ENCODE measurements at regions not wholly inside any gene's neighbourhood (a gene's known extent, or its start where the extent isn't known, plus 50 kb on each side); places are given as distances from the start of the nearest gene placed in this dataset.

GRCh38 chr14:76583174-76583573 lies 178.1 kb upstream of the VASH1 start:
- intact Hi-C loops (cut with micrococcal nuclease), result no loop called here
- ChIA-PET CTCF (interaction anchor here (0.7 kb wide), 1 partner anchor 1214 kb away, joined by 3 read pairs; no protein-coding TSS in a partner anchor), POLR2A (no interaction called here)
- Mint-ChIP-seq H3K36me3 (no peaks in the 10 kb centered on the region), H3K27ac (no peak overlapping the region), H3K9me3 (no peaks in the 10 kb centered on the region), H3K27me3 (no peaks in the 10 kb centered on the region), H3K4me3 (no peak overlapping the region), H3K4me1 (ENCODE audit: low read depth) (no peaks in the 10 kb centered on the region)
- DNase-seq, result no peak

DNA sequence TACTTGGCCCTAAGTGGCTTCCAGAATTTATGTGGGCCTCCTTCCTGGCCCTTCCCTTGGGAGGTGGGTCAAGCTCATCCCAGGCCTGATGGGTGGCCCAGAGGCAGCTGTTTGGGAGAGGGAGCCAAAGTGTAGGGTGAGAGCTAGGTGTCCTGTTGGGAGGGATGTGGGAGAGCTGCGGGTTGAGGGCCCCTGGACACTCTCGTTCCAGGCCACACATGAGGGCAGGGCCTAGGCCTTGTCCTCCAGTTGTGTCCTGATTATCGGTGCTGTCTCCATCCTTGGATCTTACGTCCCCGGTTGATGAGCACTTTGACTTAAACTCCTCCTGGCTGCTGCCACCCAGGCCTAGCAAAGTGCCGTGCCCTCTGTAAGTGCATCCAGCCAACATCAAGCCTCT lies 177.5 kb upstream of the VASH1 start:
- intact Hi-C loops (cut with micrococcal nuclease), result no loop called here
- Mint-ChIP-seq H3K9me3 (no peaks in the 10 kb centered on the region), H3K36me3 (no peaks in the 10 kb centered on the region), H3K4me3 (no peak overlapping the region), H3K27ac (no peak overlapping the region), H3K27me3 (no peaks in the 10 kb centered on the region), H3K4me1 (ENCODE audit: low read depth) (no peaks in the 10 kb centered on the region)
- CTCF ChIA-PET, result no interaction called here
- POLR2A ChIA-PET, result no interaction called here
- no peak for DNase-seq

DNA sequence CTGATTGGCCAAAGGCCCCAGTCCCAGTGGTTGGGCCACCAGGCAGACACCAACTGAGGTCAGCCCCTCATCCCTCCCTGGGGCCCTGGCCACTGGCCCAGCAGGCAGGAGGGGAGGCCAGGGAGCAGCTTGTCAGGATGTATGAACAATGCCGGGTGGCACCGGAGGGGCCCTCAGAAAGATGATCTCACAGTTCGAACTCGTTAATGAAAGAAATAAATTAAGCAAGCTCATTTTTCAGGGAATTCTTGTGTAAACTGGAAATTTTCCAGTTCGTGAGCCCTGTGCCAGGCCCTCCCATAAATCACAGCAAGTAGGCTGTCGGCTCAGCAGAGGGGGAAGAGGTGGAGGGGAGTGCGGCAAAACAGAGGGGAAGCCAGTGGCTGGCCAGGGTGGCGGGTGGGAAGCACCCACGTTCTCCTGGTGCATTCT lies 177.0 kb upstream of the VASH1 start:
- CTCF ChIA-PET, result no interaction called here
- no peaks in the 10 kb centered on the region for H3K9me3 Mint-ChIP-seq
- H3K36me3 Mint-ChIP-seq, result no peaks in the 10 kb centered on the region
- no peak overlapping the region for H3K4me3 Mint-ChIP-seq
- no peaks in the 10 kb centered on the region for H3K4me1 Mint-ChIP-seq (ENCODE audit: low read depth)
- H3K27ac Mint-ChIP-seq, result no peak overlapping the region
- no peaks in the 10 kb centered on the region for H3K27me3 Mint-ChIP-seq
- POLR2A ChIA-PET, result no interaction called here
- intact Hi-C loops (cut with micrococcal nuclease), result no loop called here
- DNase-seq, result no peak

DNA sequence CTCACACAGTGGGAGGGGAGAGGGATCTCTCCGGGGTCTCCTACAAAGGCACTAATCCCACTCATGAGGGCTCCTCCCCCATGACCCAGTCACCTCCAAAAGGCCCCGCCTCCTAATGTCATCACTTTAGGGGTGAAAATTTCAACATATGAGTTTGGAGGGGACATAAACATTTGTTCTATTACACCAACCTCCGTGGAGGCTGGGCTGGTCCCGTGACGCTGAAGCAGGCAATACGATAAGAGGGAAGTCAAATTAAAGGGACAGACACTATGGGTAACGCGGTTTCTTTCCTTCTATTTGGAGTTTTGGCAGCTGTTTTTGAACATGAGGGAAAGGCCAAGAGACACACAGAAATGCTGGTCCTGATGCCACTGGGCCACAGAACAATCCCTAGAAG lies 175.7 kb upstream of the VASH1 start:
- Mint-ChIP-seq H3K27ac (no peak overlapping the region), H3K36me3 (no peaks in the 10 kb centered on the region), H3K4me3 (no peak overlapping the region), H3K4me1 (ENCODE audit: low read depth) (no peaks in the 10 kb centered on the region), H3K9me3 (no peaks in the 10 kb centered on the region), H3K27me3 (no peaks in the 10 kb centered on the region)
- DNase-seq, result no peak
- intact Hi-C loops (cut with micrococcal nuclease), result no loop called here
- POLR2A ChIA-PET, result no interaction called here
- CTCF ChIA-PET, result no interaction called here

- Mint-ChIP-seq H3K9me3 (no peaks in the 10 kb centered on the region), H3K27me3 (peaks cover 4% of the 10 kb centered on the region), H3K36me3 (no peaks in the 10 kb centered on the region), H3K4me3 (no peak overlapping the region), H3K4me1 (ENCODE audit: low read depth) (no peaks in the 10 kb centered on the region), H3K27ac (no peak overlapping the region)
- intact Hi-C loops (cut with micrococcal nuclease), result no loop called here
- POLR2A ChIA-PET, result no interaction called here
- CTCF ChIA-PET, result no interaction called here
- DNase-seq, result no peak
These were observed 172.0 kb upstream of the VASH1 start for GRCh38 chr14:76589246-76589645.

DNA sequence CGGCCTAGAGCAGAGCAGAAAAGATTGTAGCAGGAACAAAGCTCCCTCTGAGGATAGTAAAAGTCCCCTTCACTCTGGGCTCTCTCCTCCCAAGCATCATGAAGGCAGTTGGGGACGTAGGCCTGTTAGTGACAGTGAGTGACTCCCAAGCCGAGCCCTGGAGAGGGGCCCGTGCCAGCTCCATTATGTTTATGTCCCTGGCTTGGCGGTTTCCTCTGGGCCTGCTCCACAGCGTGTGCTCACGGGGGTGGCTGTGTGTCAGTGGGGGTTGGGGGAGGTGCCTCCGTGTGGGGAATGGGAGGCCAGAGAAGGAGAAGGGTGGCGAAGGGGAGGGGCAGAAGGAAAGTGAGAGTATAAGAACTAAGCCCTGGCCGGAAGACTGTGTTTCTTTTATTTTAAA lies 170.0 kb upstream of the VASH1 start:
- Mint-ChIP-seq H3K4me1 (ENCODE audit: low read depth) (no peaks in the 10 kb centered on the region), H3K4me3 (no peak overlapping the region), H3K9me3 (no peaks in the 10 kb centered on the region), H3K27me3 (peaks cover 10% of the 10 kb centered on the region), H3K27ac (no peak overlapping the region), H3K36me3 (no peaks in the 10 kb centered on the region)
- ChIA-PET POLR2A (no interaction called here), CTCF (no interaction called here)
- intact Hi-C loops (cut with micrococcal nuclease), result no loop called here
- DNase-seq, result no peak

DNA sequence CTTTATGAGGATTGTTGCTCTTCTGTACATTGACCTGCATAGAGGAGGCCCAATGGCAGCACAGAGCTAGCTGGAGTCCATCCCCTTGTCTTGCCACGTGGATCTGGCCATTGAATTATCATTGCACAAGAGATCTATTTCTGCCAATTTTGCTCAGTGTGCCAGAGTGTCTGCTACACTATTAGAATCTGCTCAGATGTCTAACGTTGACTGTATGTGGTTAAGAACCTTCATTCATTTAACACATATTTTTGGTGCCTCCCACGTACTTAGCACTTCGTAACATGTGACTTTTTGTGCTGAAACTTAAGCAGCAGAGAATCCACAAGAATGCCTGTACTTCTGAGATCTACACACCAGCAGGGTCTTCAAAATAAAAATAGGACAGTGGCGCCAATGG lies 166.0 kb upstream of the VASH1 start:
- Mint-ChIP-seq H3K27me3 (peaks cover 12% of the 10 kb centered on the region), H3K27ac (no peak overlapping the region), H3K9me3 (no peaks in the 10 kb centered on the region), H3K36me3 (no peaks in the 10 kb centered on the region), H3K4me3 (no peak overlapping the region), H3K4me1 (ENCODE audit: low read depth) (no peaks in the 10 kb centered on the region)
- ChIA-PET POLR2A (no interaction called here), CTCF (no interaction called here)
- no peak for DNase-seq
- intact Hi-C loops (cut with micrococcal nuclease), result no loop called here

GRCh38 chr14:76597387-76597786 lies 163.9 kb upstream of the VASH1 start:
- Mint-ChIP-seq H3K27ac (no peak overlapping the region), H3K9me3 (peaks cover 4% of the 10 kb centered on the region), H3K27me3 (peaks cover 11% of the 10 kb centered on the region), H3K4me3 (no peak overlapping the region), H3K36me3 (no peaks in the 10 kb centered on the region), H3K4me1 (ENCODE audit: low read depth) (no peaks in the 10 kb centered on the region)
- ChIA-PET POLR2A (no interaction called here), CTCF (interaction anchor here (1.1 kb wide), 1 partner anchor 48 kb away, joined by 6 read pairs; no protein-coding TSS in a partner anchor)
- DNase-seq, result no peak
- intact Hi-C loops (cut with micrococcal nuclease), result no loop called here

DNA sequence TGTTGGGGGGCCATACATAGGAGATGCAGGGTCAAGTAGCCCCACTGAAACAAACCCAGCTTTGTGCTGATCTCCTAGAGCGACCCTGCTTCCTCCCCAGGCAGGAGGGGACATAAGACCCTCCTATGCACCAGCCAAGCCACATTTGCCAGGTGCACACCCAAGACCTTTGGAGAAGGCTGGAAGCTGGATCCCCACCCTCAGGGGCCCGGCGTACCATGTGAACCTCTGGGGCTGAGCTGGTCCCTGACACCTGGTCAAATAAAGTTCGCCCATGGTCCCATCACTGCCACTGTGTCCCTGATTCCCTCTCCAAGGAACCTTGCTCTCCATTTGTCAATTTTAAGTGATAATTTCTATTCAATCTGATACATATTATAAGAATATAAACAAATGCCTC lies 162.1 kb upstream of the VASH1 start:
- Mint-ChIP-seq H3K4me3 (no peak overlapping the region), H3K36me3 (no peaks in the 10 kb centered on the region), H3K9me3 (peaks cover 4% of the 10 kb centered on the region), H3K27me3 (peaks cover 8% of the 10 kb centered on the region), H3K27ac (no peak overlapping the region), H3K4me1 (ENCODE audit: low read depth) (no peaks in the 10 kb centered on the region)
- no peak for DNase-seq
- intact Hi-C loops (cut with micrococcal nuclease), result no loop called here
- ChIA-PET CTCF (no interaction called here), POLR2A (no interaction called here)

GRCh38 chr14:76599559-76600287 lies 161.5 kb upstream of the VASH1 start:
- no peaks in the 10 kb centered on the region for H3K36me3 Mint-ChIP-seq
- H3K4me3 Mint-ChIP-seq, result no peak overlapping the region
- H3K27ac Mint-ChIP-seq, result no peak overlapping the region
- ChIA-PET POLR2A (no interaction called here), CTCF (no interaction called here)
- intact Hi-C loops (cut with micrococcal nuclease), result no loop called here
- DNase-seq, result no peak
- H3K27me3 Mint-ChIP-seq, result peaks cover 10% of the 10 kb centered on the region
- peaks cover 4% of the 10 kb centered on the region for H3K9me3 Mint-ChIP-seq
- H3K4me1 Mint-ChIP-seq (ENCODE audit: low read depth), result no peaks in the 10 kb centered on the region

DNA sequence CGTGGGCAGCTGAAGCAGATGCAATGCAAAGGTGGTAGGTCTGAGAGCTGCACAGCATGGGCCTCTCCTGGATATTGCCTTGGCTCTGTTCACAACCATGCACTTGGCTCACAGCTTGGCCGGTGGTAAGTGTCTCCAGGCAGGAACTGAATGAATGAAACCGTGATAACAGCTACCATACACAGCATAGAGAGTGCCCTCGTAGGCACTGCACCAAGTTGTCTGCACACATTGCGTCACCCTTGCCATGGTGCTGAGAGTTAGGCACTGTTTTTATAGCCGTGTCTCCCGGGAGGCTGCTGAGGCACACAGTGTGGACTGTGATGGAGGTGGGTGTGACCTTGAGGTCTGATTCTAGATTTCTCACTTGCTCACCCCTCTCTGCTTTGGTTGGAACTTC lies 157.6 kb upstream of the VASH1 start:
- Mint-ChIP-seq H3K36me3 (no peaks in the 10 kb centered on the region), H3K9me3 (peaks cover 4% of the 10 kb centered on the region), H3K4me3 (no peak overlapping the region), H3K27ac (no peak overlapping the region), H3K4me1 (ENCODE audit: low read depth) (no peaks in the 10 kb centered on the region), H3K27me3 (peaks cover 5% of the 10 kb centered on the region)
- ChIA-PET POLR2A (no interaction called here), CTCF (no interaction called here)
- DNase-seq, result no peak
- intact Hi-C loops (cut with micrococcal nuclease), result no loop called here

DNA sequence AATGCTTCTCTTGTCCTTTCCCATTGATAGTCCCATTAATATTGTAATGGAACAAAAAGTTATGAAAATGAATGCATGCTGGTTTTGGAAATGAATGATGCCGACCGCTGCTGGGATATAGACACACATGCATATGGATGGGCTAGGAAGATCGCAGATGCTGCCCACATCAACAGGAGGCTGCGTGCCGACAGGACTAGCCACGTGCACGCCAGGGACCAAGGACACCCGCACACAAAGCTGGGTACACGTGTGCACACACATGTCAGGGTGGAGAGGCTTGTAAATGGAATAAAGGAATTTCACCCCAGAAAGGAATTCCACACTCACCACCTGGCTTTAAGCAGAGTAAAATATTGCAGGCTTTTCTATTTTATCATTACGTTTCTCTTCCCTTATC lies 153.8 kb upstream of the VASH1 start:
- intact Hi-C loops (cut with micrococcal nuclease), result no loop called here
- no peaks in the 10 kb centered on the region for H3K4me1 Mint-ChIP-seq (ENCODE audit: low read depth)
- DNase-seq, result no peak
- H3K4me3 Mint-ChIP-seq, result no peak overlapping the region
- ChIA-PET POLR2A (no interaction called here), CTCF (no interaction called here)
- peaks cover 12% of the 10 kb centered on the region for H3K27me3 Mint-ChIP-seq
- no peaks in the 10 kb centered on the region for H3K9me3 Mint-ChIP-seq
- H3K36me3 Mint-ChIP-seq, result no peaks in the 10 kb centered on the region
- no peak overlapping the region for H3K27ac Mint-ChIP-seq

DNA sequence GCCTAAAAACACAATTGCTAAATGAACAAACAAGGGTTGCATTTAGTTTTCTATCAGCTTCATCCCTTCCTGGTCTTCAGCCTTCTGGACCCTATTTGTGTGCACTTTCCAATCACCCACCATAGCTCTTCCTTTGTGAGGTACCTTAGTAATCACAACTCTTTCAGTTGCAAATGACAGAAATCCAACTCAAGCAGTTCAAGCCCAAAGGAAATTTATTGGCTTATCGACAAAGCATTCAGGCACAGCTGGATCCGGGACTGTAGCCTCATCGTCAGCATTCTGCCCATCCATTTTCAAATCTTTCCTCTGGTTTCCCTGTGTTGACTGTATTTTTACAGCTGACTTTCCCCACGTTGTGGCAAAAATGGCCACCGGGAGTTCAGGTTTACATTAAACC lies 148.6 kb upstream of the VASH1 start:
- Mint-ChIP-seq H3K36me3 (no peaks in the 10 kb centered on the region), H3K9me3 (peaks cover 13% of the 10 kb centered on the region), H3K4me1 (ENCODE audit: low read depth) (no peaks in the 10 kb centered on the region), H3K4me3 (no peak overlapping the region), H3K27me3 (peaks cover 10% of the 10 kb centered on the region), H3K27ac (no peak overlapping the region)
- no peak for DNase-seq
- intact Hi-C loops (cut with micrococcal nuclease), result no loop called here
- ChIA-PET POLR2A (no interaction called here), CTCF (no interaction called here)

Data from activated CD4-positive, alpha-beta memory T cell treated with anti-CD3 and anti-CD28 coated beads for 36 hours (primary cell).